K562 (cell line): ENCODE measurements at regions not wholly inside any gene's neighbourhood (a gene's known extent, or its start where the extent isn't known, plus 50 kb on each side); places are given as distances from the start of the nearest gene placed in this dataset.

Source experiments
- ATAC-seq: fragments of 200-7000 bp; cut with Tn5 transposase; 3 replicates; pipeline ENCODE4 v1.9.1; 2020; ENCODE audit warnings: moderate library complexity
- BruUV-seq: library from RNA; stranded (reverse); fragments of 400-500 nt; replicated peaks from 2 replicates; lab custom pipeline; 2021; lab: Mats Ljungman, UMichigan
- CTCF ChIA-PET: fragments of 300-600 bp; formaldehyde crosslinking; extraction: SDS; loops from one replicate; lab custom pipeline; 2021; ENCODE audit warnings: low intra/inter-chr PET ratio; lab: Yijun Ruan, JAX
- POLR2A ChIA-PET: fragments of 300-600, 350-650 bp; sonication (Branson Sonifier 250); formaldehyde crosslinking; extraction: SDS; loops from one replicate; lab custom pipeline; 2021; ENCODE audit warnings: antibody characterized with exemption, inconsistent platforms; lab: Yijun Ruan, JAX
- DNase-seq, 4 experiments: peaks; one replicate each; pipeline versions ENCODE4 v3.0.0 to v3.0.0-alpha.2; 2011 to 2018; ENCODE audit warnings: low spot score in 3 of 4, mixed read lengths in 3 of 4; ENCODE audit errors: extremely low read depth in 1 of 4
- FAIRE-seq: peaks from 2 replicates; lab custom pipeline; 2011; peaks lifted over from hg19 to GRCh38; lab: Jason Lieb, UNC
- H2AFZ ChIP-seq: 2 replicates; pipeline ENCODE4 v1.6.0; 2011; ENCODE audit warnings: low read depth, low read length, control low read depth, inconsistent platforms
- H3K27ac ChIP-seq: fragments of 200-600 bp; 3 replicates; pipeline ENCODE4 v1.8.0; 2011; ENCODE audit warnings: low read depth, mild to moderate bottlenecking, control low read depth, inconsistent platforms, low read length, moderate library complexity, mixed read lengths; ENCODE audit errors: extremely low read depth
- H3K27me3 ChIP-seq, 2 experiments: fragments of 300-600 bp in 1 of 2; 2 replicates in 1 of 2; 3 replicates in 1 of 2; pipeline versions ENCODE4 v1.6.0 to v1.8.0; 2011; ENCODE audit warnings: inconsistent platforms in 2 of 2, low read length in 2 of 2, mild to moderate bottlenecking in 1 of 2, mixed read lengths in 1 of 2, moderate library complexity in 1 of 2; ENCODE audit not compliant: control insufficient read depth in 2 of 2, insufficient read depth in 2 of 2
- H3K36me3 ChIP-seq: fragments of 300-600 bp; 3 replicates; pipeline ENCODE4 v1.8.0; 2011; ENCODE audit warnings: mild to moderate bottlenecking, low read length, inconsistent platforms; ENCODE audit not compliant: control insufficient read depth, insufficient read depth
- H3K4me1 ChIP-seq, 2 experiments: fragments of 200-600 bp in 1 of 2; replicated peaks in 1 of 2; 2 replicates in 1 of 2; 3 replicates in 1 of 2; pipeline versions ENCODE4 v1.5.1 to v1.8.0; 2011; ENCODE audit warnings: inconsistent platforms in 2 of 2, low read length in 2 of 2, mild to moderate bottlenecking in 1 of 2, mixed read lengths in 1 of 2, moderate library complexity in 1 of 2; ENCODE audit not compliant: control insufficient read depth in 2 of 2, insufficient read depth in 2 of 2
- H3K4me2 ChIP-seq: 2 replicates; pipeline ENCODE4 v1.6.1; 2011; ENCODE audit warnings: low read length, control low read depth, inconsistent platforms, mixed read lengths; ENCODE audit not compliant: insufficient read depth
- H3K4me3 ChIP-seq: fragments of 200-600 bp; sonication (generic), shearing (Covaris generic); 2 replicates; pipeline ENCODE4 v1.5.1; 2016; ENCODE audit warnings: control low read depth, inconsistent platforms
- H3K79me2 ChIP-seq: fragments of 200-600 bp; 3 replicates; pipeline ENCODE4 v1.8.0; 2011; ENCODE audit warnings: low read length, inconsistent platforms; ENCODE audit not compliant: control insufficient read depth, insufficient read depth
- H3K9ac ChIP-seq, 2 experiments: 2 replicates each; pipeline versions ENCODE4 v1.6.0 to v1.6.1; 2011; ENCODE audit warnings: low read depth in 2 of 2, low read length in 2 of 2, control low read depth in 1 of 2, inconsistent platforms in 1 of 2, mild to moderate bottlenecking in 1 of 2, mixed read lengths in 1 of 2; ENCODE audit not compliant: insufficient read depth in 1 of 2
- H3K9me1 ChIP-seq: one replicate; pipeline ENCODE4 v1.6.0; 2011; ENCODE audit warnings: inconsistent platforms, mild to moderate bottlenecking, low read length, moderate library complexity; ENCODE audit not compliant: control insufficient read depth, insufficient read depth
- H3K9me3 ChIP-seq: replicated peaks from 2 replicates; pipeline ENCODE4 v1.5.1; 2011; ENCODE audit warnings: low read depth, low read length, inconsistent platforms; ENCODE audit not compliant: control insufficient read depth, insufficient read depth
- H4K20me1 ChIP-seq: replicated peaks from 2 replicates; pipeline ENCODE4 v1.6.1; 2011; ENCODE audit warnings: low read length, inconsistent platforms, mixed read lengths; ENCODE audit not compliant: control insufficient read depth, insufficient read depth
- ATF2 ChIP-seq: sonication (generic); formaldehyde crosslinking; IDR thresholded peaks from 2 replicates; pipeline ENCODE4 v1.8.1; 2022; ENCODE audit warnings: missing genetic modification reagents
- ID3 ChIP-seq, 2 experiments: fragments of 250-450 bp in 1 of 2; fragments of 450-650 bp in 1 of 2; sonication (Bioruptor Pico) in 1 of 2; IDR thresholded peaks; 2 replicates each; pipeline versions ENCODE4 v1.6.1 to v1.8.0; 2016 to 2021; ENCODE audit warnings: mild to moderate bottlenecking in 2 of 2, moderate library complexity in 2 of 2, missing compliant biosample characterization in 1 of 2, missing genetic modification characterization in 1 of 2
- NFRKB ChIP-seq: fragments of 450-650 bp; IDR thresholded peaks from 2 replicates; pipeline ENCODE4 v1.6.1; 2016; ENCODE audit warnings: low read depth
- PRDM10 ChIP-seq: fragments of 450-650 bp; IDR thresholded peaks from 2 replicates; pipeline ENCODE4 v1.6.1; 2018; ENCODE audit not compliant: partially characterized antibody
- SIRT6 ChIP-seq: IDR thresholded peaks from one replicate; pipeline ENCODE4 v1.6.1; 2012; ENCODE audit warnings: low read depth, mild to moderate bottlenecking, control low read depth, inconsistent platforms, low read length, moderate library complexity
- SREBF1 ChIP-seq: fragments of 150-350 bp; IDR thresholded peaks from 2 replicates; pipeline ENCODE4 v1.6.1; 2014; ENCODE audit warnings: antibody characterized with exemption, low read depth, low read length, borderline replicate concordance
- WGBS: fragments of 100-300 bp; shearing (Covaris generic); methylation state at CpG from one replicate; pipeline ENCODE4 v1.1.6; 2016; ENCODE audit warnings: low coverage, mixed read lengths; ENCODE audit not compliant: insufficient coverage; ENCODE audit errors: missing lambda C conversion rate; 5-methylcytosine and 5-hydroxymethylcytosine counted together
- in situ Hi-C: fragments of 300-500 bp; cut with MboI; formaldehyde crosslinking; loops from 4 replicates; pipeline ENCODE4 v1.15.0; 2018; ENCODE audit warnings: inconsistent platforms, mixed read lengths
- intact Hi-C: fragments of 100-400 bp; cut with micrococcal nuclease; formaldehyde crosslinking; loops from 2 replicates; pipeline ENCODE4 v1.14.2; 2022

GRCh38 chr16:8380311-8380710 is 210.0 kb downstream of the TMEM114 start:
- ChIA-PET CTCF (no interaction called here), POLR2A (interaction anchor here (0.6 kb wide), 1 partner anchor 443 kb away, joined by 3 read pairs; no protein-coding TSS in a partner anchor)
- ATAC-seq (no peak), FAIRE-seq (no peak), DNase-seq (no peak)
- no peaks in the 10 kb centered on the region for H4K20me1 ChIP-seq
- WGBS, result 0% methylated on average over 6 of the region's 6 CpGs
- H3K27ac ChIP-seq, result no peak overlapping the region
- in situ Hi-C loops, result no loop called here
- H3K27me3 ChIP-seq, result peaks cover 0 to 10% of the 10 kb centered on the region in 2 experiments; a peak in 1 of 5 replicates
- no peaks in the 10 kb centered on the region for H3K9me1 ChIP-seq
- H3K4me3 ChIP-seq, result no peak overlapping the region
- no peaks in the 10 kb centered on the region for H3K36me3 ChIP-seq
- no peak overlapping the region for H3K4me2 ChIP-seq
- H3K9me3 ChIP-seq, result no peaks in the 10 kb centered on the region; the same call in 1 of the 2 replicates
- no peaks in the 10 kb centered on the region for H3K79me2 ChIP-seq
- H2AFZ ChIP-seq, result no peak overlapping the region
- no TSS peak for BruUV-seq
- no peak overlapping the region for H3K9ac ChIP-seq
- intact Hi-C loops, result no loop called here
- TF ChIP-seq SIRT6 (no peak), SREBF1 (no peak), NFRKB (no peak), PRDM10 (no peak), ID3 (CRISPR knock-in tag; IDR thresholded peaks at IDR 0.05) (no peak), ID3 (tag; IDR thresholded peaks at IDR 0.05) (no peak), ATF2 (CRISPR knock-in tag) (no peak)
- H3K4me1 ChIP-seq, result no peaks in the 10 kb centered on the region
